Fibroblast of pulmonary artery (primary cell): ENCODE measurements at regions not wholly inside any gene's neighbourhood (a gene's known extent, or its start where the extent isn't known, plus 50 kb on each side); places are given as distances from the start of the nearest gene placed in this dataset.

Experiments used
- DNase-seq: peaks from one replicate; pipeline ENCODE4 v3.0.0-alpha.2; 2010; ENCODE audit warnings: low read depth
- H3K4me3 ChIP-seq: replicated peaks from 2 replicates; pipeline ENCODE4 v1.5.1; 2011; ENCODE audit warnings: low read depth, mild to moderate bottlenecking, control low read depth, low read length, moderate library complexity
- TF ChIP-seq, protein P1 (sequence below): IDR thresholded peaks from 2 replicates; pipeline ENCODE4 v1.5.1; 2011; ENCODE audit warnings: mild to moderate bottlenecking, control low read depth, low read length, inconsistent platforms; ENCODE audit errors: missing control alignments

DNA sequence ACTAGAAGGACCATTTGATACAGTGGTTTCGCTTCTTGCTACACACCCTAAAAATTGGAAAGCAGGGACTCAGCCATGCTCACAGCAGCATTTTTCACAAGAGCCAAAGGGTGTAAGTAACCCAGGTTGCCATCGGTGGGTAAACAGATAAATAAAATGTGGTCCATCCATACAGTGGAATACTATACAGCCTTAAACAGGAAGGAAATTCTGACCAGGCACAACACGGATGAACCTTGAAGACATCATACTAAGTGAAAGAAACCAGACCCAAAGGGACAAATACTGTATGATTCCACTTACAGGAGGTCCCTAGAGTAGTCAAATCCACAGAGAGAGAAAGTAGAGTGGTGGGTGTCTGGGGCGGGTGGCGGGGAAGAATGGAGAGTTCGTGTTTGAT, 220.9 kb downstream of the PHETA1 start:
- no peak overlapping the region for H3K4me3 ChIP-seq
- no peak for DNase-seq
- TF ChIP-seq, protein P1, sequence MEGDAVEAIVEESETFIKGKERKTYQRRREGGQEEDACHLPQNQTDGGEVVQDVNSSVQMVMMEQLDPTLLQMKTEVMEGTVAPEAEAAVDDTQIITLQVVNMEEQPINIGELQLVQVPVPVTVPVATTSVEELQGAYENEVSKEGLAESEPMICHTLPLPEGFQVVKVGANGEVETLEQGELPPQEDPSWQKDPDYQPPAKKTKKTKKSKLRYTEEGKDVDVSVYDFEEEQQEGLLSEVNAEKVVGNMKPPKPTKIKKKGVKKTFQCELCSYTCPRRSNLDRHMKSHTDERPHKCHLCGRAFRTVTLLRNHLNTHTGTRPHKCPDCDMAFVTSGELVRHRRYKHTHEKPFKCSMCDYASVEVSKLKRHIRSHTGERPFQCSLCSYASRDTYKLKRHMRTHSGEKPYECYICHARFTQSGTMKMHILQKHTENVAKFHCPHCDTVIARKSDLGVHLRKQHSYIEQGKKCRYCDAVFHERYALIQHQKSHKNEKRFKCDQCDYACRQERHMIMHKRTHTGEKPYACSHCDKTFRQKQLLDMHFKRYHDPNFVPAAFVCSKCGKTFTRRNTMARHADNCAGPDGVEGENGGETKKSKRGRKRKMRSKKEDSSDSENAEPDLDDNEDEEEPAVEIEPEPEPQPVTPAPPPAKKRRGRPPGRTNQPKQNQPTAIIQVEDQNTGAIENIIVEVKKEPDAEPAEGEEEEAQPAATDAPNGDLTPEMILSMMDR = no peak

DNA sequence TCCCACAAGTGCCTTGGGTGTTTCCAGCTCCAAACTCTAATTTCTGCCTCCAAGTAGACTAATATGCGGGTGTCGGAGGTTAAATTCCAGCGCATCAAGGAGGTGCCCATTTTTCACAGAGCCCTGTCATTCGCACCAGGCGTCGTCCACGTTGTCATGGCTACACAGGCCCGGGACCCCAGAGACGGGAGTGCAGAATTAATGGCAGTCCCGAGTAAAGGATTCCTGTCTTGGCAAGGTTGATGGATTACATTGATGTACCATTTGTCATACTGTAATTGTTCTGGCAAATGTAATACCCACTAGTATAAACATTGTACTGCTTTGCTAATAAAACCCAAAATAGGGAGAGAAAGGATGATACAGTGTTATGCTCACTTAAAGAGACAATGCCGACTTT, 222.9 kb upstream of the MYL2 start:
- DNase-seq = no peak

DNA sequence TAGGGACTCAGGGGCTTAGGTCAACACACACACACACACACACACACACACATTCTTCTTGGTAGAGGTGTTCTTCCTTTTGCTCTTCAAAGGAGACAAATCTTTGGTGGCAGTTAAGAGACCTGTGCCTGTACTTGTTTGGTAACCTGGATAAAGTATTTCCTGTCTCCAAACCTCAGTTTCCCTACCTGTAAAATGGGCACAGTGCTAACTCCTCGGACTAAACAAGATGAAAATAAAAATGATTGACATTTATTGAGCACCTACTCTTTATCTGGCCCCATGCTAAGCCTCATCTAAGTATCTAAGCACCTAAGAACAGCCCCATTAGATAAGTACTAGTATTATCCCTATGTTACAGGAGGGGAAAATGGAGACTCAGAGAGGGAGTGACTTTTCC, 220.8 kb upstream of the MYL2 start:
- TF ChIP-seq, protein P1 = no peak
- DNase-seq = no peak
- no peak overlapping the region for H3K4me3 ChIP-seq

More for the DNA sequence above, 222.9 kb upstream of the MYL2 start:
- no peak overlapping the region for H3K4me3 ChIP-seq
- TF ChIP-seq, protein P1 = no peak

DNA sequence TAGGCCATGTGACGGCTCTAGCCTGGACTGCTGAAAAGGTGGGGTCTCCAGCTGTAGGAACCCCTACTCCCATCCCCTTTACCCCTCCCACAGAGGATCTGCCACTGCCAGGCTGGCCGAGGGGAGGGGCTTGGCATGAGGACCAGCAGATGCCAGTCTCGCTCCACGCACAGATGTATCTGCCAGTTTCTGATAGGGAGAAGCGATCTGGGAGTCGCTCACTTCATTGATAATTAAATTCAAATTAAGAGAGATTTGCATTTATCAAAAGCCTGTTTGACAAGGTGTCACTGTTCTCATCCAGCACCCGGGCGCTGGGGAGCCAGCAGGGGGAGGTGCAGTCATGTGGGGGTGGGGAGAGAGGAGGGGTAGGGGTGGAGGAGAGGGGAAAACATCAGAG, 217.6 kb upstream of the MYL2 start:
- H3K4me3 ChIP-seq = no peak overlapping the region
- TF ChIP-seq, protein P1 = no peak
- DNase-seq = no peak

DNA sequence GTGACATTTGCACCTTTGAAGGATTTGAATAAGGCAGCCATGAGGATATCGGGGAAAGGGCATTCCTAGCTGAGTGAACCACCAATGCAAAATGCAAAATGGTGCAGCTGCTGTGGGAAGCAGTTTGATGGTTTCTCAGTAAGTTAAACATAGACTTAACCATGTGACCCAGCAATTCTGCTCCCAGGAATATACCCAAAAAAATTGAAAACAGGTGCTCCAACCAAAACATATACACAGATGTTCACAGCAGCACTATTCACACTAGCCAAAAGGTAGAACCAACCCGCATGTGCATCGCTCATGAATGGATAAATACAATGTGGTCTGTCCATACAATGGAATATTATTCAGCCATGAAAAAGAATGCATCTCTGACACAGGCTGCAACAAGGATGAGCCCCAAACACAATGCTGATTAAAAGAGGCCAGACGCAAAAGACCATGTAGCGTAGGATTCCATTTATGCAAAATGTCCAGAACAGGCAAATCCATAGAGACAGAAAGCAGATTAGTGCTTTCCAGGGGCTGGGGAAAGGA, 215.0 kb upstream of the MYL2 start:
- TF ChIP-seq, protein P1 = no peak
- H3K4me3 ChIP-seq = no peak overlapping the region
- DNase-seq = no peak

DNA sequence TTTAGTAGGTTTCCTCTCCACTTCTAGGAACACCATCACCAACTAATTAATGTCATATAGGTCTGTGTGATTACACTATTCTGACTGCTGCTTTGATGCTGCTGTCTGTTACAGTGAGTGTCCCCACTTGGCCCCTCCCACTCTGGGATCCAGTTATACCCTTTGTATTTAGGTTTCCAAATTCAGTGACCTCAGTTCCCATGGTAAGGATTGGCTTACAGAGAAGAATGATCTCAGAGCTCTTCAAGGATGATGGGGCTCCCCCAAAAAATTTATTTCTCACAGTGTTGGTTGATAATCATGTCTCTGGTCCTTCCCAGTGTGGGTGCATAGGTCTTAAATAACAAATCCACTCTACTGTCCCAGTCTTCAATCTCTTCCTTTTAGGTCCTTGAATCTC, 210.0 kb upstream of the MYL2 start:
- no peak overlapping the region for H3K4me3 ChIP-seq
- DNase-seq = no peak
- TF ChIP-seq, protein P1 = no peak

DNA sequence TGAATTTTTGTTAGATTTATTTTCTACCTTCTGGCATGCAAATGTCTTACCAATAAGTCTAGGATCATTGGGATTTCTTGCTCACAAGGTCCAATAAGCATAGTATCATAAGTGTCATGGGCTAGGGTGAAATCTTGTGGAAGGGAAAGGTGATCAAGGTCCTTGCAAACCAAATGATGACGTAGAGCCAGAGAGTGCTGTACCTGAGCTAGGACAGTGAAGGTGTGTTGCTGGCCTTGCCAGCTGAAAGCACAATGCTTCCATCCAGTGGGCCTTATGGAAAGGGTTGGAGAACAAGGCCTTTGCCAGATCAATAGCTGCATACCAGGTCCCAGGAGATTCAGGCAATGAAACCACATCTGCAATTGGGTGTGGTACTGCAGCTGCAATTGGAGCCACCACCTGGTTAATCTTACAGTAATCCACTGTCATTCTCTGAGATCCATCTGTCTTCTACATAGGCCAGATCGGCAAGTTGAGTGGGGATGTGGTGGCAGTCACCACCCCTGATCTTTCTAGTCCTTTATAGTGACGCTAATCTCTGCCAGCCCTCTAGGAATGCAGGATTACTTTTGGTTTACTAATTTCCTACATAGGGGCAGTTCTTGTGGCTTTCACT, 208.9 kb upstream of the MYL2 start:
- no peak overlapping the region for H3K4me3 ChIP-seq
- TF ChIP-seq, protein P1 = no peak
- no peak for DNase-seq
